ENCODE measurements at regions not wholly inside any gene's neighbourhood (a gene's known extent, or its start where the extent isn't known, plus 50 kb on each side); places are given as distances from the start of the nearest gene placed in this dataset.
"Not testable (repeated sequence)": the region's sequence is repeated elsewhere in the genome, so short reads cannot be mapped to it uniquely, and the experiment has no call there.

- DNase-seq: no peak
Measured at GRCh38 chr13:95391362-95391761, 90.1 kb upstream of the ABCC4 start.

GRCh38 chr13:95391785-95392184 lies 90.5 kb upstream of the ABCC4 start:
- no peak for DNase-seq

GRCh38 chr13:95392597-95392996 lies 91.3 kb upstream of the ABCC4 start:
- no peak for DNase-seq

GRCh38 chr13:95403349-95404140 lies 102.3 kb upstream of the ABCC4 start:
- peak; percentile 81 for DNase-seq

- DNase-seq: peak; percentile 92
Measured at GRCh38 chr13:95404141-95404882, 103.1 kb upstream of the ABCC4 start.

GRCh38 chr13:95406176-95406575 lies 104.9 kb upstream of the ABCC4 start:
- DNase-seq: peak; percentile 28

- DNase-seq: peak; percentile 84
Measured at GRCh38 chr13:95411428-95412040, 110.3 kb upstream of the ABCC4 start.

GRCh38 chr13:95418946-95419345 lies 117.7 kb upstream of the ABCC4 start:
- DNase-seq: no peak

GRCh38 chr13:95420501-95420900 lies 119.2 kb upstream of the ABCC4 start:
- DNase-seq: peak; percentile 65

- DNase-seq: no peak
Measured at GRCh38 chr13:95426631-95427030, 125.4 kb upstream of the ABCC4 start.

GRCh38 chr13:95430525-95430924 lies 122.0 kb upstream of the CLDN10 start:
- not testable (repeated sequence) for DNase-seq

- no peak for DNase-seq
Measured at GRCh38 chr13:95432141-95432540, 120.4 kb upstream of the CLDN10 start.

- DNase-seq: no peak
Measured at GRCh38 chr13:95433537-95433936, 119.0 kb upstream of the CLDN10 start.

GRCh38 chr13:95434111-95434510 lies 118.4 kb upstream of the CLDN10 start:
- DNase-seq: no peak

GRCh38 chr13:95437561-95437960 lies 115.0 kb upstream of the CLDN10 start:
- DNase-seq: no peak

- peak; percentile 63 for DNase-seq
Measured at GRCh38 chr13:95438297-95438696, 114.2 kb upstream of the CLDN10 start.

GRCh38 chr13:95440441-95441088 lies 112.0 kb upstream of the CLDN10 start:
- no peak for DNase-seq

- DNase-seq: no peak
Measured at GRCh38 chr13:95441326-95441725, 111.2 kb upstream of the CLDN10 start.

GRCh38 chr13:95444006-95444730 lies 108.4 kb upstream of the CLDN10 start:
- DNase-seq: no peak

- no peak for DNase-seq
Measured at GRCh38 chr13:95445131-95445530, 107.4 kb upstream of the CLDN10 start.

GRCh38 chr13:95447814-95448213 lies 104.7 kb upstream of the CLDN10 start:
- no peak for DNase-seq

- no peak for DNase-seq
Measured at GRCh38 chr13:95451656-95452055, 100.9 kb upstream of the CLDN10 start.

- no peak for DNase-seq
Measured at GRCh38 chr13:95452375-95452774, 100.1 kb upstream of the CLDN10 start.

Measured in islet precursor cell (in vitro differentiated cells).